Mucosa of rectum (tissue), 2 donors: ENCODE measurements at regions not wholly inside any gene's neighbourhood (a gene's known extent, or its start where the extent isn't known, plus 50 kb on each side); places are given as distances from the start of the nearest gene placed in this dataset.
"Not testable (repeated sequence)": the region's sequence is repeated elsewhere in the genome, so short reads cannot be mapped to it uniquely, and the experiment has no call there.

ENCODE experiments used
- H3K27ac ChIP-seq, 2 donors: one replicate each; pipeline ENCODE4 v1.7.0; 2013; ENCODE audit warnings: inconsistent platforms in 2 of 2, low read depth in 2 of 2, low read length in 2 of 2
- H3K27me3 ChIP-seq, 2 donors: one replicate each; pipeline ENCODE4 v1.7.0; 2013; ENCODE audit warnings: low read length in 2 of 2; ENCODE audit not compliant: control insufficient read depth in 2 of 2, insufficient read depth in 2 of 2
- H3K36me3 ChIP-seq, 2 donors: one replicate each; pipeline ENCODE4 v1.7.0; 2013; ENCODE audit warnings: low read length in 2 of 2; ENCODE audit not compliant: control insufficient read depth in 2 of 2, insufficient read depth in 2 of 2
- H3K4me1 ChIP-seq, 2 donors: one replicate each; pipeline ENCODE4 v1.7.0; 2013; ENCODE audit warnings: low read length in 2 of 2, mild to moderate bottlenecking in 1 of 2; ENCODE audit not compliant: control insufficient read depth in 2 of 2, insufficient read depth in 2 of 2
- H3K4me3 ChIP-seq, 2 donors: one replicate each; pipeline ENCODE4 v1.7.0; 2013; ENCODE audit warnings: low read length in 2 of 2
- H3K9ac ChIP-seq, 2 donors: one replicate each; pipeline ENCODE4 v1.7.0; 2013; ENCODE audit warnings: low read length in 2 of 2, low read depth in 1 of 2, mild to moderate bottlenecking in 1 of 2
- H3K9me3 ChIP-seq, 2 donors: one replicate each; pipeline ENCODE4 v1.7.0; 2013; ENCODE audit warnings: low read length in 2 of 2; ENCODE audit not compliant: control insufficient read depth in 2 of 2
- donor health status: healthy.
- donor health status: Normal muscosa, but diverticular disease.

GRCh38 chr11:86167499-86168164 is 76.9 kb upstream of the EED start:
- no peaks in the 10 kb centered on the region for H3K36me3 ChIP-seq
- no peaks in the 10 kb centered on the region for H3K9me3 ChIP-seq
- no peak overlapping the region for H3K9ac ChIP-seq
- no peak overlapping the region for H3K4me3 ChIP-seq
- H3K4me1 ChIP-seq = no peaks in the 10 kb centered on the region
- no peaks in the 10 kb centered on the region for H3K27me3 ChIP-seq
- no peak overlapping the region for H3K27ac ChIP-seq

- H3K27me3 ChIP-seq, H3K4me1 ChIP-seq, H3K27ac ChIP-seq, H3K36me3 ChIP-seq, H3K9me3 ChIP-seq, H3K9ac ChIP-seq, H3K4me3 ChIP-seq: not testable (repeated sequence)
Observed at GRCh38 chr11:86166287-86166686, 78.3 kb upstream of the EED start.

- Histone ChIP-seq H3K27me3 (no peaks in the 10 kb centered on the region), H3K9me3 (no peaks in the 10 kb centered on the region), H3K4me3 (no peak overlapping the region), H3K36me3 (no peaks in the 10 kb centered on the region), H3K4me1 (no peaks in the 10 kb centered on the region), H3K27ac (no peak overlapping the region), H3K9ac (no peak overlapping the region)
Observed at GRCh38 chr11:86164106-86164505, 80.4 kb upstream of the EED start.

GRCh38 chr11:86163221-86163876 is 81.2 kb upstream of the EED start:
- H3K27ac ChIP-seq, H3K27me3 ChIP-seq, H3K9ac ChIP-seq, H3K36me3 ChIP-seq, H3K4me3 ChIP-seq, H3K4me1 ChIP-seq, H3K9me3 ChIP-seq: not testable (repeated sequence)

- no peaks in the 10 kb centered on the region for H3K36me3 ChIP-seq
- peak overlapping the region; percentile 32 to 33 for H3K27ac ChIP-seq
- no peak overlapping the region for H3K4me3 ChIP-seq
- no peaks in the 10 kb centered on the region for H3K27me3 ChIP-seq
- no peaks in the 10 kb centered on the region for H3K9me3 ChIP-seq
- no peaks in the 10 kb centered on the region for H3K4me1 ChIP-seq
- no peak overlapping the region for H3K9ac ChIP-seq
Observed at GRCh38 chr11:86162239-86162638, 82.3 kb upstream of the EED start.

GRCh38 chr11:86161837-86162236 is 82.7 kb upstream of the EED start:
- H3K27me3 ChIP-seq = no peaks in the 10 kb centered on the region
- H3K27ac ChIP-seq = peak overlapping the region; percentile 32 to 33
- no peaks in the 10 kb centered on the region for H3K36me3 ChIP-seq
- no peak overlapping the region for H3K4me3 ChIP-seq
- H3K9me3 ChIP-seq = no peaks in the 10 kb centered on the region
- H3K4me1 ChIP-seq = no peaks in the 10 kb centered on the region
- no peak overlapping the region for H3K9ac ChIP-seq

GRCh38 chr11:86161336-86161735 is 83.2 kb upstream of the EED start:
- H3K27me3 ChIP-seq = no peaks in the 10 kb centered on the region
- no peaks in the 10 kb centered on the region for H3K4me1 ChIP-seq
- H3K27ac ChIP-seq = peak overlapping the region in 1 of 2 donors; percentile 10
- no peak overlapping the region for H3K4me3 ChIP-seq
- H3K36me3 ChIP-seq = no peaks in the 10 kb centered on the region
- no peaks in the 10 kb centered on the region for H3K9me3 ChIP-seq
- no peak overlapping the region for H3K9ac ChIP-seq

GRCh38 chr11:86160541-86161149 is 83.9 kb upstream of the EED start:
- Histone ChIP-seq H3K4me1 (no peaks in the 10 kb centered on the region), H3K4me3 (no peak overlapping the region), H3K9ac (no peak overlapping the region), H3K9me3 (no peaks in the 10 kb centered on the region), H3K27ac (peak overlapping the region in 1 of 2 donors; percentile 10), H3K27me3 (no peaks in the 10 kb centered on the region), H3K36me3 (no peaks in the 10 kb centered on the region)

- Histone ChIP-seq H3K4me3 (no peak overlapping the region), H3K36me3 (no peaks in the 10 kb centered on the region), H3K4me1 (no peaks in the 10 kb centered on the region), H3K9ac (no peak overlapping the region), H3K27me3 (no peaks in the 10 kb centered on the region), H3K27ac (no peak overlapping the region), H3K9me3 (no peaks in the 10 kb centered on the region)
Observed at GRCh38 chr11:86159581-86159891, 85.0 kb upstream of the EED start.

GRCh38 chr11:86158704-86159580 is 85.6 kb upstream of the EED start:
- H3K27me3 ChIP-seq = no peaks in the 10 kb centered on the region
- no peaks in the 10 kb centered on the region for H3K36me3 ChIP-seq
- H3K4me3 ChIP-seq = no peak overlapping the region
- no peak overlapping the region for H3K27ac ChIP-seq
- H3K9me3 ChIP-seq = no peaks in the 10 kb centered on the region
- no peaks in the 10 kb centered on the region for H3K4me1 ChIP-seq
- no peak overlapping the region for H3K9ac ChIP-seq
